ENCODE measurements at regions not wholly inside any gene's neighbourhood (a gene's known extent, or its start where the extent isn't known, plus 50 kb on each side); places are given as distances from the start of the nearest gene placed in this dataset.

GRCh38 chr12:63325757-63326156 is 174.8 kb upstream of the AVPR1A start:
- TF ChIP-seq CTCF (IDR thresholded peaks at IDR 0.05) (no peak), STAT6 (CRISPR knock-in tag; conservative IDR thresholded peaks at IDR 0.05; ENCODE audit: low read depth) (no peak), MYBL2 (CRISPR knock-in tag; IDR thresholded peaks at IDR 0.05) (no peak), ZNF671 (CRISPR knock-in tag; IDR thresholded peaks at IDR 0.05) (no peak), SP1 (CRISPR knock-in tag; conservative IDR thresholded peaks at IDR 0.05) (no peak)
- TF ChIP-seq, protein P1, sequence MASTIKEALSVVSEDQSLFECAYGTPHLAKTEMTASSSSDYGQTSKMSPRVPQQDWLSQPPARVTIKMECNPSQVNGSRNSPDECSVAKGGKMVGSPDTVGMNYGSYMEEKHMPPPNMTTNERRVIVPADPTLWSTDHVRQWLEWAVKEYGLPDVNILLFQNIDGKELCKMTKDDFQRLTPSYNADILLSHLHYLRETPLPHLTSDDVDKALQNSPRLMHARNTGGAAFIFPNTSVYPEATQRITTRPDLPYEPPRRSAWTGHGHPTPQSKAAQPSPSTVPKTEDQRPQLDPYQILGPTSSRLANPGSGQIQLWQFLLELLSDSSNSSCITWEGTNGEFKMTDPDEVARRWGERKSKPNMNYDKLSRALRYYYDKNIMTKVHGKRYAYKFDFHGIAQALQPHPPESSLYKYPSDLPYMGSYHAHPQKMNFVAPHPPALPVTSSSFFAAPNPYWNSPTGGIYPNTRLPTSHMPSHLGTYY (CRISPR knock-in tag; IDR thresholded peaks at IDR 0.05): no peak
- TF ChIP-seq, protein P2, sequence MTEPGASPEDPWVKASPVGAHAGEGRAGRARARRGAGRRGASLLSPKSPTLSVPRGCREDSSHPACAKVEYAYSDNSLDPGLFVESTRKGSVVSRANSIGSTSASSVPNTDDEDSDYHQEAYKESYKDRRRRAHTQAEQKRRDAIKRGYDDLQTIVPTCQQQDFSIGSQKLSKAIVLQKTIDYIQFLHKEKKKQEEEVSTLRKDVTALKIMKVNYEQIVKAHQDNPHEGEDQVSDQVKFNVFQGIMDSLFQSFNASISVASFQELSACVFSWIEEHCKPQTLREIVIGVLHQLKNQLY (CRISPR knock-in tag; IDR thresholded peaks at IDR 0.05): no peak

All from WTC11 (cell line).